CD4-positive, alpha-beta T cell treated with Interleukin-21 for 1 hour (primary cell): ENCODE measurements at regions not wholly inside any gene's neighbourhood (a gene's known extent, or its start where the extent isn't known, plus 50 kb on each side); places are given as distances from the start of the nearest gene placed in this dataset.

Experiments used
- DNase-seq: peaks from one replicate; pipeline ENCODE4 v3.0.0-alpha.2; 2020

DNA sequence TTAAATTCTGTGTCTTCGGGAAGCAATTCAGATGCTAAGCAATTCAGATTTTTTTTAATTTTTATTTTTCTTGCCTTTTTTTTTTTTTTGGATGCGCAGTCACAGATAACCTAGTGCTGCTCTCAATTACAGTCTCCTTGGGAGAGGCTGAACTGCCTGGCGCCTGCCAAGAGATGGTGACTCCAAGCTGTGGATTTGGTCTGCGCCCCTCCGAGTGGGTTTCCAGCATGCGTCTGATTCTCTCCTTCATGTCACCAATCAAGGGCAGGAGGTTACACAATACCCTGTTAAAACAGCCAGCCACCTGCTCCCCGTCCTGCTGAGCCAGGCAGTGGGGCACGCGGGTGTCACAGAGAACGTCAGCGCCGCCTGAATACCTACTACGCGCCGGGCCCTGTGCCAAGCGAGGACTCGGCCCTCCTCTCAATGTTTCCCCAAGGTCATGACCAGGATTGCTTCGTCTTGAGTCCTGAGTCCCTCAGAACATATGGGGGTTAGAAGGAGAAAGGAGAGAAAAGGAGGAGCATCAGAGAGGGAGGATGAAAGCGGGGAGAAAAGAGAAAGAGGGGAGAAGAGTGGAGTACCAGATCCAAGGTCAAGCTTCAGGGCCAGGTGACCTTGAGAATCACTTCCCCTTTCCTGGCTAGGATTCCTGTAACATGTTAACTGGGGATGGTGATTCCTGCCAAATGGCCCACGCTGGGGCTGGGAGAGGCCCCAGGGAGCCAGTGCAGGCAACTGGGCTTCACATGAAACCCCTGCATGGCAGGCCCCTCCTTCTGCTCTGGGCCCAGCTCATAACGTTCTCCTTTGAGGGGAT is 213.6 kb downstream of the URI1 start:
- DNase-seq, result no peak

DNA sequence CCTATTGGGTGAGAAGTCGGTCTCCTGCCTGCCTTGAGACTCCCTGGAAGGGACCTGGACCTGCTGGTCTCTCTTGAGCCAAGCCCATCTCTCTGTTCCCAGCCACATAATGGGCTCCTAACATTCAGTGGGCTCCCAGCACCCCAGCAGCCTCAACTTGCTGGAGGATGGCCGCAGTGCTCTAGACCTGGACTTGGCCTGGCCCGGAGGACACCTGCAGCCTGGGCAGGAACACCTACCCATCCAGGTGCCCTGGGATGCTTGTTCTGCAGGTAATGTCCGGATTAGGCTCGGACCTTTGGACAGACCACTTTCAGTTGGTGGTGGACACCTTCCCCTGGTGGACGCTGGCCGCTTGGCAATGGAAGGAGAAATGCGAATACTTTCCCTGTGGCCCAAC is 214.6 kb downstream of the URI1 start:
- DNase-seq, result no peak

- DNase-seq, result no peak
Observed at GRCh38 chr19:30158067-30158892, 213.9 kb upstream of the ZNF536 start.

- no peak for DNase-seq
Observed at GRCh38 chr19:30158893-30159245, 213.3 kb upstream of the ZNF536 start.

- DNase-seq, result no peak
Observed at GRCh38 chr19:30159636-30160035, 212.5 kb upstream of the ZNF536 start.

DNA sequence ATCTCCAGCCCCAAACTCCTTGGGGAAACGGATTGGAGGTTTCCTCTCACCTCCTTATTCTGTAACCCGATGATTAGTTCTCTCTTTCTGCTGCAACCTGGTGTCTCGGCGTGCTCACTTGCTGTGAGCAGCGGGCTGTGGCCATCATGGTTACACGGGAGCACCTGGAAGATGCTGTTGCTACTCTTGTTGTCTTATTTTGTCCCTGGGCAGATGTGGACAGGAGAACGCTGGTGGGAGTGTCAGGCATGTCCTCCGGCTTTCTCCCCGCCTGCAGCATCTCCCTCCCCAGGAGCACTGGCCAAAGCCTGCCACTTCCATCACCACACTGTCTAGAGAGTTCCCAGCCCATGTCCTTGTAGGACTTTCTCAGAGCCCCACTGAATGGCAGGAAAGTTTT is 211.8 kb upstream of the ZNF536 start:
- DNase-seq, result no peak

GRCh38 chr19:30161021-30161655 is 211.0 kb upstream of the ZNF536 start:
- no peak for DNase-seq

DNA sequence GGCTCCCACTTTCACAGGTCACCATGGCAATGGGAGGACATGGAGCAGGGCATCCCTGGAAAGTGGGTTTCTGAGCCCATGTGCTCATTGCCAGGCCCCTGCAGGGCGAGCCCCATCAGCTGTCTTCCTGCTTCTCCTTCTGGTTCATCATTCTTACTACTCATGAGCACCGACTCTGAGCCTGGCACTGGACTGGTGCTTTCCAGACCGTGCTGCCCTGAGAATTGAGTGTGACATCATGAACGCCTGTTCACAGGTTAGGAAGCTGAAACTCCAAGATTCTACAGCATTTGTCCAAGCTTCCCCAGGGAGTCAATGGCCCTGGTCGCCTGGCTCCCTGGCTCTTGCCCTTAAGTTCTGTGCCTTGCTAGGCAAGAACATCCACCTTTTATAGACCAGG is 210.4 kb upstream of the ZNF536 start:
- no peak for DNase-seq

DNA sequence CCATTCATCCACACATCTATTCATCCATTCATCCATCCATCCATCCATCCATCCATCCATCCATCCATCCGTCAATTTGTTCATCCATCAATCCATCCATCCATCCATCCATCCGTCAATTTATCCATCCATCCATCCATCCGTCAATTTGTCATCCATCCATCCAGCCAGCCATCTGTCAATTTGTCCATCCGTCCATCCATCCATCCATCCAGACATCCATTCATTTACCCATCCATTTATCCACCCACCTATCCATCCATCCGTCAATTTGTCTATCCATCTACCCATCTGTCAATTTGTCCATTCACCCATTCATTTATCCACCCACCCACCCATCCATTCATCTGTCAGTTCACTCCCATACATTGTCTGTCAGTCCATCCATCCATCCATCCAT is 209.5 kb upstream of the ZNF536 start:
- DNase-seq, result no peak

GRCh38 chr19:30163663-30164062 is 208.5 kb upstream of the ZNF536 start:
- DNase-seq, result no peak

GRCh38 chr19:30165228-30165813 is 206.9 kb upstream of the ZNF536 start:
- no peak for DNase-seq

DNA sequence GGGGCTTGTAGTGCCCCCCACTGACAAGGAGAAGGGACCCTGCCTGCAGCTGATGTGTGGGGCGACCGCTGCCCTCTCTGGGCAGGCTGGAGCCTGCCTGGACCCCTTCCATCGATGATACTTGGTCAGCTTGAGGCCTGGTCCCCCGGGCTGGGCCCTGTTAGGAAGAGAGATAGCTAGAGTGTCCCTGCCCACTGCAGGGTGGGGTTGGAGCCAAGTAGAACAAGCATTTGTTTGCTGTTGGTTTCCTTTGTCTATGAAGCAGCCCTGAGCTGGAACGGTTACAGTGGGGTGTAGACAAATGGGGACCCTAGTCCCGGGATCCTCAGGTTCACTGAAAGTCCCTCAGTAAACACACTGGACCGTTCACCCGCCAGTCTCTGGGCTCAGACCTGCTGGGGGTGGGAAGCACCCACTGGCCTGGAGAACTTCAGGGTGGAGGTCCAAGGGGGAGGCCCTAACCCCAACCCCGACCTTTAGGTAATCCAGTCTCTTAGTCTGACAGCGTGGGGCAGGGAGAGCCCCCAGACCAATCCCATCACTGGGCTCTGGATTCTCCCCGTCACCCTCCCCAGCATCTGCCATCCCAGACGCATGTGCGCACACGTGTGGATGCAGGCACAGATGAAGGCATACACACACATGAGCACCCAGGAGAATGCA is 204.8 kb upstream of the ZNF536 start:
- DNase-seq, result no peak

DNA sequence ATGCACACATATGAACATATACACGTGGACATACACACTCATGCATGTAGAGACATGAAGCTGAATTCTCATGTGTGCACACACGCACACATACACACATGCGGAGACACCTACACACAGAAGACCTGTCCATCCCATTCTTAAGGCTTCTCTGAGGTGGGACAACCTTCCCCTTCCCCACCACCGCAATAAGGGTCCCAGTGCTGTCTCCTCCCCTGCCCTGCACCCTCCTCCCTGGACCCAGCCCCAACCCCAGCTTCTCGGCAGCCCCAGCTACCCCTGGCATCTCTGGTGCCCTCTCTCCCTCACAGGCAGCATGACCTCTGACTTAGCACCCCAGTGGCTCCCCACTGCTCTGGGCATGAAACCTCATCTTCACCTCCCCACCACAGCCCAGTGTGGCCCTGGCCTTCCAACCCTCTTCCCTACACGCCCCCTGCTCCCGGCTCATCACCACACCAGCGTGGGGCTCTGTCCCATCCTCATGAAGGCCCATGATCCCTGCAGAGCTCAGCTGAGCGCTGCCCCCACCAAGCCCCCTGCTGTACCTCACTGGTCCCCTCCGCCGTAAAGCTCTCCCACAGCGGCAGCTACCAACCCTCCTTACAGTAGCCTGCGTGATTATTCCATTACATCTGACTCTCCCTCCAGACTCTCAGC is 204.1 kb upstream of the ZNF536 start:
- no peak for DNase-seq

DNA sequence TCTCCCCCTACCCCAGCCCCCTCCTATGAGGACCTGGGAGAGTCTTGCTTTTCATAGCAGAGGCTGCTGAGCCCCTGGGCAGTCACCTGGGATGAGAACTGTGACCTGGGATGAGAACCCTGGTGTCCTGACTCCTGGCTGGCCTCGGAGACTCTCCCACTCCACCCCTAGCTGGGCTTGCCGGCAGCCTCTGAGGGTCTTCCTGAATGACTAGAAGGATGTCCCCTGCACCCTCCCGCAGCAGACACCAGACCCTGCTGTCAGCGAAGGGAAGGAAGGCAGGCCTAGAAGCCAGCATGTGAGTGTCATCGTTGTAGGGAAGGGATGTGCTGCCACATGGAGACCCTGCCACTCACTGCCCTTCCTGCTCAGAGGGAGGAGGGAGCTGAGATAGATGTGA is 203.4 kb upstream of the ZNF536 start:
- no peak for DNase-seq

DNA sequence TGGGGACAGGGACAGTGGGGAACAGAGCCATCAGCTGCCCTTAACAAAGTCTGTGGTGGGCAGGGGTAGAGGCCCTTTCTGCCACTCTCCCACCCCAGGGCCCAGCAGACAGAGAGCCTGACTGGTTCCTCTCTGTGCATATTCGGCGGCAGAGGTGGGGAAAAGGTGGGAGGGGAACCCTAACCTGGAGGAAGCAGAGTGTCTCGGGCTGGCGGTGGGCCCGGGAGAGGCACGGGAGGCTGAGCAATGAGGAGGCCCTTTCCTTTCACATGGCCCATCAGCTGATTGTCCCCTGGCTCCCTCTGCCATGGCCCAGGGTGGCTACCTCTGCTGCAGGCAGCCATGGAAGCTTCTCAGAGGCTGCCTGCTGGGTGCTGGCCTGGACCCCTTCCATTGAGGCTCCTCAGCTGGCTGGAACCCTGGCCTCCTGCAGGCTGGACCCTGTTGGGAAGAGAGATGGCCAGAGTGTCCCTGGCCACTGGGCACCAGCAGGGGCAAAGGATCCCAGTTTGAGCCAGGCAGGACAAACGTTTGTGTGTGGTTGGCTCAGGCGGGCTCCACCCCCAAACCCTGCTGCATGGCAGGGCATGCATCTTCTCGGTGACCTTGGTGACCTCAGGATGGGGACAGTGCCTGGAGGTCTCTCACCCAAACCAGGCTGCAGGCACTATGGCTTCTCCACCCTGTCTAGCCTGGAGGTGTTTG is 202.8 kb upstream of the ZNF536 start:
- DNase-seq, result no peak

DNA sequence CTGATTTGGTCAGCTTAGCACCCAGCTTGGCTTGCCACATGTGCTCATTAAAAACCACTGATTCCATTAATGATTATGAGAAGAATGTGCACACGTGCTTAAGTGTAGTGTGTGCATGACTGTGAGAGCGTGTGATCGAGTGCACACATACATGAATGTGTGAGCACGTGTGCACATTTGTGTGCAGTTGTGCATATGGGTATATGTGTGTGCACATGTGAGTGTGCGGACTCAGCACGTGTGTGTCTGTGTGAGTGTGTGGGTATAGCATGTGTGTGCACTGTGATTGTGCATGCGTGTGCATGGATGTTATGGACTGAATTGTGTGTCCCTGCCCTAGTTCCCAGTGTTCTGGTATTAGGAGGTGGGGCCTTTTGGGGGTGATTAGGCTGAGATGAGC is 202.1 kb upstream of the ZNF536 start:
- DNase-seq, result no peak

GRCh38 chr19:30170495-30171137 is 201.6 kb upstream of the ZNF536 start:
- no peak for DNase-seq

DNA sequence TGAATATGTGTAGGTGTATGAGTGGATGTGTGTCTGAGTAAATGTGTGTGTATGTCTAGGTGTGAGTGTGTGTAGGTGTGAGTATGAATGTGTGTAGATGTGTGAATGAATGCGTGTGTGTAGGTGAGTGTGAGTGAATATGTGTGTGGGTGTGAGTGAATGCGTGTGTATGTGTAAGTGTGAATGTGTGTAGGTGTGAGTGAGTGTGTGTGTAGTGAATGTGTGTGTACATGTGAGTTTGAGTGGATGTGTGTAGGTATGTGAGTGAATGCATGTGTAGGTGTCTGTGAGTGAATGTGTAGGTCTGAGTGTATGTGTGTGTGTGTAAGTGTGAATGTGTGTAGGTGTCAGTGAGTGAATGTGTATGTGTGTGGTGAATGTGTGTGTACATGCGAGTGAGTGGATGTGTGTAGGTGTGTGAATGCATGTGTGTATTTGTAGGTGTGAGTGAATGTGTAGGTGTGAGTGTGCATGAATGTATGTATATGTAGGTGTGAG is 201.0 kb upstream of the ZNF536 start:
- DNase-seq, result no peak

DNA sequence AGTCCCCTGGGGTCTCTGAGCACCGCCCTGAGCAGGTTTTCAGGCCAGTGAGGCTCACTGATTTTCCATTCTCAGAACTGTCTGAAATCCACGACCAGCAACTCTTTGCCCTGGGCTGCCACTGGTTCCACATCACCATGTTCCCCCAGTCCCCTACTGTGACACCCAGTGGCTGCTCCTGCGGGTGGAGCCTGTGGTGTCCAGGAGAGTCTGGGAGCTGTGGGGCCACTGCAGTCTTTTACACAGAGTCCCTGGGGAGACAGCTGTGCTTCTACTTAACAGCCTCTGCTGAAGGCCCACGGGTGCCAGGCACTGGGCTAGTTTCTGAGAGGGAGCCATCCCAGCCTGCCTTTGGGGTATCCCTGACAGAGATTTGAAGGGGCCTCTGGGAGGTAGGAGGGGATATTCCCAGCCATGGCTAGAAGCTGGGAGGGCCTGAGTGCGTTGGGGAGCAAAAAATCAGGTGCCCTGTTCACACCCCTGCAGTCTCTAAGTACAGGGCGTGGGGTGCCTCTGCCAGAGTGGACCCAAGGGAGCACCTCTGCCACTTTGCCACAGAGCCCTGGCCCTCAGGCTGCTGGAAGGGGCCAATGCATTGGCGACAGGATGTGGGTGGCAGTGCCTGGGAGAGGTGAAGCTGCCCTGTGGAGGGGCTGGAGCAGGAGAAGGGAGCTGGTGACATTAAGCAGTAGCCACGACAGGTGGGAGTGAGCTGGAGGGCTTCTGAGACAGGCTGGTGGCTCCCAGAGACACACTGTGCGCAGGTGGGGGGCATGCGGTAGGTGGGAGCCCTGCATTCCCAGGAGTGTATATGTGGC is 200.2 kb upstream of the ZNF536 start:
- no peak for DNase-seq

DNA sequence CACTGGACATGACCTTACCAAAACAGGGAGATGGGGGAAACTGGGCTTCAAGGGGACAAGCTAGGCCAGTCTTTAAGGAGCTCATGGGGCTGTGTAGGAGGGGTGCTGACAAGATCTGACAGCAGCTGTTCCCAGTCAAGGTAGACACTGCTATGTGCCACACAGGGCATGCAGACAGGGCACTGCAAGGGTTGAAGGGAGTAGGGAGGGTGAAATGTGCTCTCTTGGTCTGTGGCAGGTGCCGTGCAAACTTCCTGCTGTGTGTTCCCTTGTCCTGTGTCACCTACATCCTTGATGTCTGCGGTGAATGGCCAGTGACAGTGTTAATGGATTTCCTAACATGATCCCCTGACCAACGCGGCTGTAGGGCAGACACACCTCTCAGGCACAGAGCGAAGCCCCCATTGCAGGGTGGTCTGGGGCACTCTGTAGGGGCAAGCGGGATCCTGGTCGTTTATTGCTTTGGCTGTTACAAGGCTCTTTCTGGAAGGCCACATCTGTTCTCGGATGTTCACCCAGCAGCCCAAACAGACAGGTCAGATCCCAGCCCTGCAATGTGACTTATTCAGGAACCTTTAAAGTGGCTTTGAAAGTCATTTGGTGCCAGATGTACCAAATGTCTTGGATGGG is 199.5 kb upstream of the ZNF536 start:
- no peak for DNase-seq
